ENCODE measurements at regions not wholly inside any gene's neighbourhood (a gene's known extent, or its start where the extent isn't known, plus 50 kb on each side); places are given as distances from the start of the nearest gene placed in this dataset.

GRCh38 chr10:111211706-111212105, 134.9 kb downstream of the ADRA2A start:
- no TSS peak for BruUV-seq (replicated peaks)
- no peaks in the 10 kb centered on the region for H3K36me3 ChIP-seq (ENCODE audit: control insufficient read depth, insufficient read depth, low read length)
- peak; percentile 2 for DNase-seq
- no peaks in the 10 kb centered on the region for H3K27me3 ChIP-seq (ENCODE audit: control insufficient read depth, insufficient read depth, low read length)
- ChIA-PET CTCF (no interaction called here), POLR2A (ENCODE audit: unreplicated experiment) (no interaction called here)
- H3K56ac ChIP-seq (ENCODE audit: extremely low read depth, insufficient read depth, low read length) = no peak overlapping the region
- H3K4ac ChIP-seq (ENCODE audit: low read depth, low read length) = no peak overlapping the region
- H2AK9ac ChIP-seq (replicated peaks; ENCODE audit: low read depth, low read length, poor library complexity) = no peak overlapping the region
- H2AK5ac ChIP-seq (ENCODE audit: low read depth, low read length) = no peak overlapping the region
- H3K27ac ChIP-seq (ENCODE audit: insufficient read depth, low read length) = no peak overlapping the region
- no peak overlapping the region for H4K5ac ChIP-seq (ENCODE audit: low read depth, low read length)
- intact Hi-C loops (cut with micrococcal nuclease) = no loop called here
- H3K14ac ChIP-seq (replicated peaks; ENCODE audit: low read depth, low read length) = no peak overlapping the region
- no peak; the same call in 1 of the 2 replicates for ATAC-seq (ENCODE audit: low read depth)
- peaks cover 3% of the 10 kb centered on the region; the same call in 1 of the 2 replicates for H3K9me3 ChIP-seq (ENCODE audit: control insufficient read depth, insufficient read depth, low read length)
- no peak overlapping the region for H2BK15ac ChIP-seq (ENCODE audit: low read depth, low read length)
- WGBS, 2 experiments (ENCODE audit: extremely low coverage in 2 of 2, insufficient read length in 1 of 2) = no CpG with 5 or more reads among the region's 3 CpGs
- H2BK20ac ChIP-seq (ENCODE audit: low read depth, low read length) = no peak overlapping the region
- no peak overlapping the region for H4K8ac ChIP-seq (ENCODE audit: low read depth in 2 of 2, low read length in 2 of 2)
- no peak overlapping the region for H3K9ac ChIP-seq (ENCODE audit: low read depth, low read length)
- no peak overlapping the region for H2BK5ac ChIP-seq (ENCODE audit: low read depth, low read length, poor library complexity, severe bottlenecking)
- in situ Hi-C loops (cut with MboI; ENCODE audit: low sequenced_read_pairs) = no loop called here
- no peak overlapping the region for H3K23ac ChIP-seq (ENCODE audit: low read depth, low read length)
- H3K18ac ChIP-seq (ENCODE audit: low read depth, low read length) = no peak overlapping the region
- H4K91ac ChIP-seq (ENCODE audit: insufficient read depth, low read depth, low read length) = no peak overlapping the region
- TF ChIP-seq POLR2A (IDR thresholded peaks at IDR 0.05; ENCODE audit: low read depth, low read length) (no peak), MXI1 (IDR thresholded peaks at IDR 0.05; ENCODE audit: borderline replicate concordance, low read depth, low read length) (no peak), RFX5 (IDR thresholded peaks at IDR 0.05; ENCODE audit: low read depth, low read length) (no peak)
- no peaks in the 10 kb centered on the region for H4K20me1 ChIP-seq (ENCODE audit: insufficient read depth, low read length)
- no peaks in the 10 kb centered on the region for H3K79me1 ChIP-seq (ENCODE audit: low read depth in 1 of 2, low read length in 2 of 2)
- H3K9me1 ChIP-seq (ENCODE audit: insufficient read depth, low read length) = no peaks in the 10 kb centered on the region
- H3K4me2 ChIP-seq (ENCODE audit: low read depth, low read length) = no peak overlapping the region
- dilution Hi-C loops (cut with HindIII; ENCODE audit: low sequenced_read_pairs, unreplicated experiment) = no loop called here
- no peak overlapping the region for H3K4me3 ChIP-seq (ENCODE audit: insufficient read depth, low read depth, low read length)
- no peak overlapping the region for H2AFZ ChIP-seq (replicated peaks; ENCODE audit: low read length, poor library complexity)
- no peak overlapping the region for H2BK120ac ChIP-seq (ENCODE audit: low read depth, low read length)
- H3K4me1 ChIP-seq (ENCODE audit: control insufficient read depth, insufficient read depth, low read length) = no peaks in the 10 kb centered on the region
